Ovary (tissue), 7 donors: ENCODE measurements at regions not wholly inside any gene's neighbourhood (a gene's known extent, or its start where the extent isn't known, plus 50 kb on each side); places are given as distances from the start of the nearest gene placed in this dataset.

Experiments
- DNase-seq, 5 donors: peaks; one replicate each; pipeline ENCODE4 v3.0.0-alpha.2; 2019 to 2020
- H3K27ac ChIP-seq, 2 donors: fragments of 200-600 bp; one replicate each; pipeline versions ENCODE4 v1.5.1 to v1.8.0; 2019 to 2022
- H3K27me3 ChIP-seq: fragments of 200-600 bp; one replicate; pipeline ENCODE4 v1.8.0; 2022
- H3K36me3 ChIP-seq: fragments of 200-600 bp; sonication (generic); one replicate; pipeline ENCODE4 v1.5.1; 2019
- H3K4me1 ChIP-seq: one replicate; pipeline ENCODE4 v1.8.1; 2013; ENCODE audit warnings: mild to moderate bottlenecking, moderate library complexity; ENCODE audit not compliant: insufficient read depth
- H3K4me3 ChIP-seq: fragments of 200-600 bp; sonication (generic); one replicate; pipeline ENCODE4 v1.5.1; 2017
- H3K9me3 ChIP-seq, 2 donors: fragments of 200-600 bp in 1 of 2; sonication (generic) in 1 of 2; one replicate each; pipeline versions ENCODE4 v1.5.1 to v1.8.1; 2013 to 2019; ENCODE audit warnings: mild to moderate bottlenecking in 1 of 2, moderate library complexity in 1 of 2
- CTCF ChIP-seq, 3 donors: fragments of 450-650 bp in 2 of 3; fragments of 200-600 bp in 1 of 3; IDR thresholded peaks; one replicate each; pipeline versions ENCODE4 v1.5.1 to v1.8.0; 2016 to 2022; ENCODE audit warnings: antibody characterized with exemption in 3 of 3, mild to moderate bottlenecking in 1 of 3
- EP300 ChIP-seq: sonication (generic); formaldehyde crosslinking; IDR thresholded peaks from one replicate; pipeline ENCODE4 v1.6.1; 2017; ENCODE audit warnings: antibody characterized with exemption
- POLR2A ChIP-seq: fragments of 450-650 bp; IDR thresholded peaks from one replicate; pipeline ENCODE4 v1.6.1; 2017; ENCODE audit warnings: antibody characterized with exemption, mild to moderate bottlenecking, moderate library complexity
- WGBS, 3 donors: extraction: QIAGEN DNeasy Blood & Tissue Kit in 1 of 3; methylation state at CpG; one replicate each; pipeline versions ENCODE4 v1.1.5 to v1.1.7; 2013 to 2017; 5-methylcytosine and 5-hydroxymethylcytosine counted together
- intact Hi-C, 4 donors: fragments of 100-400 bp; cut with DNase I; formaldehyde crosslinking; loops; one replicate each; pipeline versions ENCODE4 v1.11.0 to v1.15.1; 2022 to 2023
- donor health status: DM: no; HTN: no; CAD: no; lungs with moderate emphysema.
- donor health status: DM: no; HTN: no; CAD: no.
- donor health status: Bipolar disorder and iron deficiency.
- donor health status: DM: no; HTN: no; CAD: no.
- donor health status: DM: yes; HTN: yes; CAD: no.

GRCh38 chr1:198399452-198399851 lies 141.0 kb downstream of the ATP6V1G3 start:
- intact Hi-C loops = no loop called here
- Histone ChIP-seq H3K27me3 (no peaks in the 10 kb centered on the region), H3K27ac (no peak overlapping the region), H3K4me1 (no peaks in the 10 kb centered on the region), H3K36me3 (no peaks in the 10 kb centered on the region), H3K4me3 (no peak overlapping the region), H3K9me3 (no peaks in the 10 kb centered on the region)
- no peak for DNase-seq
- TF ChIP-seq CTCF (IDR thresholded peaks at IDR 0.05) (no peak), POLR2A (no peak)
- 46 to 68% (median 58%) methylated on average over 1 of the region's 1 CpG for WGBS, 3 donors

- Histone ChIP-seq H3K4me1 (no peaks in the 10 kb centered on the region), H3K4me3 (no peak overlapping the region), H3K36me3 (no peaks in the 10 kb centered on the region), H3K27ac (no peak overlapping the region), H3K9me3 (no peaks in the 10 kb centered on the region), H3K27me3 (no peaks in the 10 kb centered on the region)
- no peak for DNase-seq
- WGBS, 3 donors = 71 to 78% (median 78%) methylated on average over 2 of the region's 2 CpGs
- TF ChIP-seq CTCF (IDR thresholded peaks at IDR 0.05) = no peak
- TF ChIP-seq POLR2A = no peak
- no peak for TF ChIP-seq EP300
- intact Hi-C loops = no loop called here
These were observed 143.2 kb downstream of the ATP6V1G3 start for GRCh38 chr1:198397208-198397808.

GRCh38 chr1:198391393-198392020 lies 149.0 kb downstream of the ATP6V1G3 start:
- intact Hi-C loops = no loop called here
- Histone ChIP-seq H3K36me3 (no peaks in the 10 kb centered on the region), H3K4me1 (no peaks in the 10 kb centered on the region), H3K27ac (no peak overlapping the region), H3K9me3 (no peaks in the 10 kb centered on the region), H3K27me3 (no peaks in the 10 kb centered on the region), H3K4me3 (no peak overlapping the region)
- DNase-seq = no peak
- 63 to 64% (median 63%) methylated on average over 10 of the region's 10 CpGs for WGBS, 3 donors
- TF ChIP-seq CTCF (IDR thresholded peaks at IDR 0.05) (no peak), POLR2A (no peak), EP300 (no peak)

- intact Hi-C loops = no loop called here
- H3K4me3 ChIP-seq = no peak overlapping the region
- WGBS, 3 donors = 42 to 63% (median 62%) methylated on average over 3 of the region's 3 CpGs
- no peak for DNase-seq
- TF ChIP-seq POLR2A (no peak), CTCF (IDR thresholded peaks at IDR 0.05) (no peak), EP300 (no peak)
- no peaks in the 10 kb centered on the region for H3K4me1 ChIP-seq
- no peaks in the 10 kb centered on the region for H3K9me3 ChIP-seq
- no peaks in the 10 kb centered on the region for H3K36me3 ChIP-seq
- no peak overlapping the region for H3K27ac ChIP-seq
- H3K27me3 ChIP-seq = no peaks in the 10 kb centered on the region
These were observed 152.9 kb downstream of the ATP6V1G3 start for GRCh38 chr1:198387587-198387986.
